T-cell (primary cell): ENCODE measurements at regions not wholly inside any gene's neighbourhood (a gene's known extent, or its start where the extent isn't known, plus 50 kb on each side); places are given as distances from the start of the nearest gene placed in this dataset.

Source experiments
- ATAC-seq, 4 experiments: fragments of 200-7000 bp in 3 of 4; fragments of 150-1000 bp in 1 of 4; cut with Tn5 transposase; replicated peaks in 1 of 4; 1 replicate in 3 of 4; 2 replicates in 1 of 4; pipeline ENCODE4 v1.10.0; 2021; ENCODE audit warnings: moderate library complexity in 3 of 4, mild to moderate bottlenecking in 2 of 4, moderate number of reproducible peaks in 1 of 4
- CTCF ChIA-PET, 2 donors: fragments of 300-600 bp; sonication (Branson Sonifier 250); formaldehyde crosslinking; loops; one replicate each; lab custom pipeline; 2022; ENCODE audit warnings: antibody characterized with exemption in 2 of 2; lab: Charles Lee
- POLR2A ChIA-PET, 2 donors: fragments of 300-600 bp; sonication (Branson Sonifier 250); formaldehyde crosslinking; loops; one replicate each; lab custom pipeline; 2022; ENCODE audit warnings: antibody characterized with exemption in 2 of 2; lab: Charles Lee
- DNase-seq, 35 experiments: peaks; one replicate each; pipeline versions ENCODE4 v3.0.0 to v3.0.0-alpha.2; 2013 to 2023
- H3K27ac ChIP-seq: one replicate; pipeline ENCODE4 v1.5.1; 2013; ENCODE audit warnings: low read length
- H3K27me3 ChIP-seq, 2 experiments: replicated peaks in 1 of 2; 1 replicate in 1 of 2; 2 replicates in 1 of 2; pipeline versions ENCODE4 v1.6.1 to v1.7.0; 2013; ENCODE audit warnings: low read length in 1 of 2, mixed read lengths in 1 of 2; ENCODE audit not compliant: control insufficient read depth in 2 of 2, insufficient read depth in 2 of 2; ENCODE audit errors: extremely low read depth in 1 of 2
- H3K36me3 ChIP-seq, 2 donors: 1 replicate in 1 of 2; 2 replicates in 1 of 2; pipeline versions ENCODE4 v1.6.1 to v1.7.0; 2013; ENCODE audit warnings: low read length in 1 of 2; ENCODE audit not compliant: control insufficient read depth in 2 of 2, insufficient read depth in 1 of 2; ENCODE audit errors: extremely low read depth in 1 of 2
- H3K4me1 ChIP-seq, 2 experiments: 1 replicate in 1 of 2; 2 replicates in 1 of 2; pipeline versions ENCODE4 v1.6.1 to v1.7.0; 2013; ENCODE audit warnings: low read length in 2 of 2, mixed read lengths in 1 of 2; ENCODE audit not compliant: insufficient read depth in 2 of 2, control insufficient read depth in 1 of 2; ENCODE audit errors: extremely low read depth in 1 of 2
- H3K4me3 ChIP-seq, 2 donors: 1 replicate in 1 of 2; 2 replicates in 1 of 2; pipeline versions ENCODE4 v1.5.1 to v1.7.0; 2013; ENCODE audit warnings: mild to moderate bottlenecking in 2 of 2, low read length in 1 of 2, moderate library complexity in 1 of 2; ENCODE audit not compliant: control insufficient read depth in 1 of 2; ENCODE audit errors: extremely low read depth in 1 of 2
- H3K9me3 ChIP-seq: 2 replicates; pipeline ENCODE4 v1.7.0; 2013
- H3K27ac Mint-ChIP-seq, 2 donors: one replicate each; pipeline ENCODE4 v1.8.0; 2020 to 2021; ENCODE audit warnings: mild to moderate bottlenecking in 2 of 2, mixed read lengths in 2 of 2
- H3K27me3 Mint-ChIP-seq, 2 donors: one replicate each; pipeline ENCODE4 v1.8.0; 2021 to 2022; ENCODE audit warnings: mixed read lengths in 2 of 2
- H3K36me3 Mint-ChIP-seq: one replicate; pipeline ENCODE4 v1.8.0; 2021; ENCODE audit warnings: mixed read lengths
- H3K4me1 Mint-ChIP-seq, 3 donors: one replicate each; pipeline ENCODE4 v1.8.0; 2020 to 2022; ENCODE audit warnings: mixed read lengths in 3 of 3, mild to moderate bottlenecking in 1 of 3
- H3K4me3 Mint-ChIP-seq, 3 donors: one replicate each; pipeline ENCODE4 v1.8.0; 2020 to 2022; ENCODE audit warnings: mild to moderate bottlenecking in 3 of 3, mixed read lengths in 3 of 3, moderate library complexity in 3 of 3
- H3K9me3 Mint-ChIP-seq, 3 donors: one replicate each; pipeline ENCODE4 v1.8.0; 2020 to 2022; ENCODE audit warnings: mixed read lengths in 3 of 3
- WGBS: methylation state at CpG from one replicate; pipeline ENCODE4 v1.1.5; 2013; ENCODE audit warnings: missing lambda C conversion rate; ENCODE audit not compliant: insufficient coverage; 5-methylcytosine and 5-hydroxymethylcytosine counted together

DNA sequence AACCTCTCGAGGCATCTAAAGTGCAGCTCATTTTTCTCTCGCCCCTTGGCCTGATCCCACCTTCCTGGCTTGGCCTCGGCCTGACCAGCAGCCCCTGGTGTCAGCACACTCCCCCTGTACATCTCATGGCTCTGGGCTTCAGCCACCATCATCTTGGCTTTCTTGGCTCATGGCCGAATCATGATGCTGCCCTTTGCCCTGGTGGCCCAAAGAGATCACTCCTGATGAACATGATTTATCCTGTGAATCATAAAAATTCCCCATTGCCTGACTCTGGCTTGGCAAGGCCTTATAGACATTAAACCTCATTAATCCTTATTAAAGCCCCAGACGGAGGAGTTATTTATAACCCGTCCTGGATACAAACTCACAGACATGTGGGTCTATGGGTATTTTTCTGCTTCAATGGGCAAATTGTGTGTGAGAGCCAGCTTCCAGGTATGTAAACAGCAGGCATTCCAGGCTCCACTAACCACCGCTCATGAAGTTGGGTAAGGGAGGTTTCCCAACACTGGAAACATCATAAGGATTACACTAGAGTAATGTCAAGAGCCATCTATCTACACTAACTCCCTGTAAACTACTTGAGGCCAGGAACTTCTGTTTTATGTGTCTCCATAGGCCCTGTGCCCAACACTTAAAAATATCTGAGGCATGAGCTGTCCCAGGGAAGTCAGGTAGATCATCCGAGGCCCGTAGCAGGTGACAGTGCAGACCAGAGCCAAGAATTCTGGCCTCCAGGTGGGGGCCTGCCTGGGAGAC is 171.2 kb downstream of the TTC8 start:
- Histone ChIP-seq H3K27me3 (peaks cover 3 to 17% of the 10 kb centered on the region in 2 experiments), H3K36me3 (no peaks in the 10 kb centered on the region), H3K27ac (no peak overlapping the region), H3K4me3 (no peak overlapping the region), H3K4me1 (no peaks in the 10 kb centered on the region), H3K9me3 (no peaks in the 10 kb centered on the region)
- ChIA-PET CTCF (no interaction called here), POLR2A (no interaction called here)
- Mint-ChIP-seq H3K4me1 (no peaks in the 10 kb centered on the region), H3K36me3 (no peaks in the 10 kb centered on the region), H3K9me3 (peaks cover 0 to 3% (median under 1%) of the 10 kb centered on the region in 3 donors), H3K27me3 (peaks cover 34 to 42% of the 10 kb centered on the region in 2 donors), H3K27ac (no peak overlapping the region), H3K4me3 (no peak overlapping the region)
- 73% methylated on average over 6 of the region's 9 CpGs for WGBS
- ATAC-seq = no peak
- DNase-seq = no peak

DNA sequence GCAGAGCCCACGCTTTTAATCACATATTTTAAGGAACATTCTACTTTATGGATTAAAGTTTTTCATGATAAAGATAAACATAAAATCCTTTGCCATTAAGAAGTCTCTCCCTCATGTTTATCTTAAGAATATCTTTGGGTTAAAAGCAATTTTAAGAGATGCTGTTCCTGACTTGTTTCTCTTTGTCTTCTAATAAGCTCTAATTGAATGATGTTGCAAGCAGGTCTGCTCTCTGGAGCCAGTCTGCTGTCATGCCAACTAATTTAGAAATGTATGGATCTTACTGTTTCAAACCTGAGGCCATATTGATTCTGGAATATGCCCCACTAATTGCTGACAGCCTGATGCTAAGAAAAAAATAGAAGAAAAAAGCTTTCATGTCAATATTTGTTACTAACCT is 173.6 kb downstream of the TTC8 start:
- no CpG with 5 or more reads among the region's 1 CpG for WGBS
- H3K27me3 ChIP-seq = peaks cover 0 to 21% of the 10 kb centered on the region in 2 experiments

DNA sequence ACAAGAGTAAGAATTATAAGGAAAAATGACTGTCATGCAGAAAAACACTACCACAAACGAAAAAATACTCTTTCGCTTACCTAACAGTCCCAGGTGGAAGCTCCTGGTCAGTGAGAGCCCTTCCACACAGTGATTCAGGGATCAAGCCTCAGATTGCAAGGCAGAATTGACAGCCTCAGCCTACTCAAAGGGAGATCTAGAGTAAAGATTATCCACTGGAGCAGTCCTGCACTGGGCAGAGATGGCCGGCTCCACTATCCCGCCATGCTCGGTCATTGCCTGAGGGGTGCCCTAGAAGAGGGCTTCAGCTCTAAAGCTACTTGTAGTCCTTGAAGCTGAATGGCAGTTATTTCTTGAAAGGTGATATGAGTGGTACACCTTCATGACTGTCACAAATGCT is 174.7 kb downstream of the TTC8 start:
- ATAC-seq (no peak), DNase-seq (no peak)
- no peaks in the 10 kb centered on the region for H3K9me3 ChIP-seq
- H3K4me1 Mint-ChIP-seq = no peaks in the 10 kb centered on the region
- ChIA-PET CTCF (no interaction called here), POLR2A (interaction anchor here in 1 of 2 donors (0.6 kb wide), 1 partner anchor 10 kb away, joined by 3 read pairs; no protein-coding TSS in a partner anchor)
- no peak overlapping the region for H3K27ac Mint-ChIP-seq
- peaks cover 0 to 21% of the 10 kb centered on the region in 2 experiments for H3K27me3 ChIP-seq
- H3K4me1 ChIP-seq = no peaks in the 10 kb centered on the region
- no peaks in the 10 kb centered on the region for H3K36me3 ChIP-seq
- H3K27me3 Mint-ChIP-seq = peaks cover 21 to 30% of the 10 kb centered on the region in 2 donors
- no peaks in the 10 kb centered on the region for H3K36me3 Mint-ChIP-seq
- H3K9me3 Mint-ChIP-seq = no peaks in the 10 kb centered on the region
- H3K4me3 ChIP-seq = no peak overlapping the region
- no peak overlapping the region for H3K4me3 Mint-ChIP-seq
- WGBS = 100% methylated on average over 3 of the region's 5 CpGs
- no peak overlapping the region for H3K27ac ChIP-seq

More for the DNA sequence above, 173.6 kb downstream of the TTC8 start:
- no peaks in the 10 kb centered on the region for H3K36me3 Mint-ChIP-seq
- no peaks in the 10 kb centered on the region for H3K9me3 Mint-ChIP-seq
- H3K27ac Mint-ChIP-seq = no peak overlapping the region
- Histone ChIP-seq H3K4me3 (no peak overlapping the region), H3K27ac (no peak overlapping the region), H3K36me3 (no peaks in the 10 kb centered on the region), H3K9me3 (no peaks in the 10 kb centered on the region), H3K4me1 (no peaks in the 10 kb centered on the region)
- CTCF ChIA-PET = interaction anchor here in 1 of 2 donors (0.5 kb wide), 1 partner anchor 15 kb away, joined by 3 read pairs; no protein-coding TSS in a partner anchor
- H3K27me3 Mint-ChIP-seq = peaks cover 24 to 38% of the 10 kb centered on the region in 2 donors
- ATAC-seq (no peak), DNase-seq (no peak)
- POLR2A ChIA-PET = no interaction called here
- H3K4me1 Mint-ChIP-seq = no peaks in the 10 kb centered on the region
- no peak overlapping the region for H3K4me3 Mint-ChIP-seq

DNA sequence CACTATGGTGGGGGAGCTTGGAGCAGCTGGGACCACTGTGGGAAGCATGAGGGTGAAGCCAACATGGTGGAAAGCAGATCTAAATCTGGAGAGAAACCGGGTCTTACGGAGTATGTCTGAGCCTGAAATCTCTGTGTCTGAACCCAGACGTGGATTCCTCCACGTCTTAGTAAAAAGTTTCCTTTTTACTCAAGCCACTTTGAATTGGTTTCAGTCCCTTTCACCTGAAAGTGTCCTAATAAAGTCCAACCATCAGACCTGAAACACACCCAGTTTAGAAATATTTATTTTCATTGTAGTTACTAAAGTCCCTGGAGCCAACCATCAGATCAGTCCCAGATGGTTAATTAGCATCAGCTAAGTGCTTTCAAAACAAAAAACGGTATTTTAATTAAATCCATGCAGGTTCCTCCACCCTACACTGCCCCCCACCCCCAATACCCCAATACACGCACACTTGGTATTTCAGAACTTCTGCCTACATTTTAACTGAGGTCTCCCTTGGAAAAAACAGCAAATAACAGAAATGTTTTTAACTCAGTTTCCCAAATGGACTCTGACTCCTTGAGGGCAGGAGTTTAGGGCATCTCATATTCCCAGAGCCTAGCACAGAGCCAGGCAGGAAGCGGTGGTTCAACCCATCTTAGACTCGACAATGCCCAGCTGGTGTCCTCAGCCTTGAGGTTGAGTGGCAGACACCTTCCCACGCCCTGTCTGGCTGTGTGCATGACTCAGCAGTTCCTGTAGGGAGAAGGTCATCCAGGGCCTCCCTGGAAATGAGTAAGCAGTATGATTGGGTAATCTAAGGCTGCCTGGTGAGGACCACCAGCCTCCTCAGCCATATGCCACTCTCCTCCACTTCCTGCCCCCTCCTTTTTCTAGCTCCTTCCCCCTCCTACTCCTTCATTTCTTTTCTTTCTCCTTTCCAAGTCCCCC is 175.8 kb downstream of the TTC8 start:
- CTCF ChIA-PET = interaction anchor here in 1 of 2 donors (0.6 kb wide), 1 partner anchor 70 kb away, joined by 5 read pairs; no protein-coding TSS in a partner anchor
- no peaks in the 10 kb centered on the region for H3K9me3 ChIP-seq
- Mint-ChIP-seq H3K4me3 (no peak overlapping the region), H3K27me3 (peaks cover 25 to 27% of the 10 kb centered on the region in 2 donors), H3K27ac (no peak overlapping the region), H3K36me3 (no peaks in the 10 kb centered on the region), H3K4me1 (no peaks in the 10 kb centered on the region), H3K9me3 (peaks cover 0 to 3% (median 3%) of the 10 kb centered on the region in 3 donors)
- WGBS = 60% methylated on average over 8 of the region's 9 CpGs
- no peaks in the 10 kb centered on the region for H3K36me3 ChIP-seq
- no peak overlapping the region for H3K4me3 ChIP-seq
- DNase-seq (no peak), ATAC-seq (no peak)
- no peak overlapping the region for H3K27ac ChIP-seq
- peaks cover 0 to 15% of the 10 kb centered on the region in 2 experiments for H3K27me3 ChIP-seq
- no peaks in the 10 kb centered on the region for H3K4me1 ChIP-seq
- POLR2A ChIA-PET = no interaction called here

DNA sequence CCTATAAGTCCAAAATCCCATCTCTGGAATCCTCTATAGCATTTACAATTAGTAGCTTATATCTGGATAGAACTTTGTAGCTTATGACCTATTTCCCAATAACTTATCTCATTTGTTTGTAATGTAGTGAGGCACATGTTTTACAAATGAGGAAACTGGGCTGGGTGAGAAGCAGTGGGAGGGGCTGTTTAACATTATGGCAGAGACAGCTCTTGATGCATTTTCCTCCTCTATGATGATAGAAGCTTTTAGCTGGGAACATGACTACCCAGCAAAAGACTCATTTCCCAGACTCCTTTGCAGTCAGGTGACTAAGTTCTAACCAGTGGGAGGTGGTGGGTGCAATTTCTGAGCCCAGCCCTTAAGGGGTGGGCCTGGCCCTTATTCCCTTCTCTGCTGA is 179.7 kb downstream of the TTC8 start:
- no peak overlapping the region for H3K4me3 Mint-ChIP-seq
- ChIA-PET CTCF (no interaction called here), POLR2A (no interaction called here)
- peaks cover 0 to 13% of the 10 kb centered on the region in 2 experiments for H3K27me3 ChIP-seq
- H3K27ac Mint-ChIP-seq = no peak overlapping the region
- no peaks in the 10 kb centered on the region for H3K9me3 ChIP-seq
- peaks cover 0 to 3% (median 3%) of the 10 kb centered on the region in 3 donors for H3K9me3 Mint-ChIP-seq
- no peaks in the 10 kb centered on the region for H3K4me1 ChIP-seq
- H3K4me3 ChIP-seq = no peak overlapping the region
- H3K4me1 Mint-ChIP-seq = no peaks in the 10 kb centered on the region
- H3K27me3 Mint-ChIP-seq = peaks cover 9 to 18% of the 10 kb centered on the region in 2 donors
- no peak overlapping the region for H3K27ac ChIP-seq
- no peaks in the 10 kb centered on the region for H3K36me3 Mint-ChIP-seq
- DNase-seq = no peak
- no peak for ATAC-seq
- H3K36me3 ChIP-seq = no peaks in the 10 kb centered on the region

DNA sequence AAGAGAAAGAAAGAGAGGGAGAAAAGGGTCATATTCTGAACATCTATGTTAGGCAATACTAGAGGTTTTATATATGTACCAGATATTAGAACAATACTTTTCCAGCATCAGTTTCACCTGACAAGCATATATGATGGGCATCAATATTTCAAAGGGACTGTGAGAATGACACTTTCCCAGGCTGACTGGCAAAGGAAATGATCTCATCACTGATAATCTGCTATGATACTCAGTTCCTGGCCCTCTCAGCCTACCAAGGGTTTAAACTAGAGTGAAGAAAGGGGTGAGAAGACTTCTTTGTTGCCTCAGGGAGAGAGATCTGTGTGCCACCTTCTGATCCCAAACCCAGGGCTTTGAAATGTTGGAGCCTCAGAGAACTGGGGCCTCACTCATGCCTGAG is 183.5 kb downstream of the TTC8 start:
- Mint-ChIP-seq H3K27ac (no peak overlapping the region), H3K27me3 (peaks cover 2 to 24% of the 10 kb centered on the region in 2 donors), H3K9me3 (peaks cover 0 to 3% (median 3%) of the 10 kb centered on the region in 3 donors), H3K36me3 (no peaks in the 10 kb centered on the region), H3K4me3 (no peak overlapping the region), H3K4me1 (no peaks in the 10 kb centered on the region)
- no peaks in the 10 kb centered on the region for H3K4me1 ChIP-seq
- H3K36me3 ChIP-seq = no peaks in the 10 kb centered on the region
- ATAC-seq (no peak), DNase-seq (no peak)
- POLR2A ChIA-PET = no interaction called here
- H3K4me3 ChIP-seq = no peak overlapping the region
- CTCF ChIA-PET = no interaction called here
- H3K9me3 ChIP-seq = no peaks in the 10 kb centered on the region
- no peaks in the 10 kb centered on the region for H3K27me3 ChIP-seq
- no peak overlapping the region for H3K27ac ChIP-seq
